H9 (cell line): ENCODE measurements at regions not wholly inside any gene's neighbourhood (a gene's known extent, or its start where the extent isn't known, plus 50 kb on each side); places are given as distances from the start of the nearest gene placed in this dataset.

ENCODE experiments used
- DNase-seq: peaks from one replicate; pipeline ENCODE4 v3.0.0-alpha.2; 2017
- H2AFZ ChIP-seq: one replicate; pipeline ENCODE4 v1.6.1; 2013; ENCODE audit warnings: mild to moderate bottlenecking, low read length, control low read depth, moderate library complexity
- H2AK5ac ChIP-seq: 2 replicates; pipeline ENCODE4 v1.6.1; 2013; ENCODE audit warnings: low read length, control low read depth, mixed read lengths; ENCODE audit not compliant: insufficient read length
- H2BK120ac ChIP-seq: one replicate; pipeline ENCODE4 v1.6.1; 2013; ENCODE audit warnings: low read depth, mild to moderate bottlenecking, low read length, control low read depth, inconsistent platforms; ENCODE audit not compliant: poor library complexity, severe bottlenecking
- H2BK12ac ChIP-seq: 2 replicates; pipeline ENCODE4 v1.6.1; 2013; ENCODE audit warnings: low read length, control low read depth, mixed read lengths, low read depth; ENCODE audit not compliant: insufficient read length
- H2BK15ac ChIP-seq: 2 replicates; pipeline ENCODE4 v1.6.1; 2013; ENCODE audit warnings: low read depth, low read length, control low read depth
- H2BK20ac ChIP-seq: one replicate; pipeline ENCODE4 v1.6.1; 2013; ENCODE audit warnings: low read depth, mild to moderate bottlenecking, low read length, control low read depth, inconsistent platforms; ENCODE audit not compliant: poor library complexity, severe bottlenecking
- H2BK5ac ChIP-seq: 2 replicates; pipeline ENCODE4 v1.6.1; 2013; ENCODE audit warnings: low read length, control low read depth, mixed read lengths; ENCODE audit not compliant: insufficient read length
- H3K14ac ChIP-seq: 2 replicates; pipeline ENCODE4 v1.6.1; 2013; ENCODE audit warnings: low read length, control low read depth; ENCODE audit not compliant: insufficient read depth
- H3K18ac ChIP-seq: 2 replicates; pipeline ENCODE4 v1.6.1; 2013; ENCODE audit warnings: low read depth, mild to moderate bottlenecking, mixed read lengths, low read length, control low read depth; ENCODE audit not compliant: insufficient read length
- H3K23ac ChIP-seq: 2 replicates; pipeline ENCODE4 v1.6.1; 2013; ENCODE audit warnings: low read length, control low read depth, mixed read lengths, low read depth; ENCODE audit not compliant: insufficient read length
- H3K23me2 ChIP-seq: 2 replicates; pipeline ENCODE4 v1.6.1; 2013; ENCODE audit warnings: low read depth, mild to moderate bottlenecking, mixed read lengths, low read length, control low read depth; ENCODE audit not compliant: insufficient read length, poor library complexity, severe bottlenecking
- H3K27ac ChIP-seq: 2 replicates; pipeline ENCODE4 v1.5.1; 2013; ENCODE audit warnings: low read length, control low read depth, mixed read lengths, low read depth; ENCODE audit not compliant: insufficient read length
- H3K27me3 ChIP-seq: 2 replicates; pipeline ENCODE4 v1.6.1; 2013; ENCODE audit warnings: low read length, control low read depth, inconsistent platforms; ENCODE audit not compliant: insufficient read depth
- H3K4ac ChIP-seq: 2 replicates; pipeline ENCODE4 v1.6.1; 2013; ENCODE audit warnings: low read depth, mild to moderate bottlenecking, control low read depth, inconsistent platforms, low read length, moderate library complexity
- H3K4me1 ChIP-seq: 2 replicates; pipeline ENCODE4 v1.6.1; 2013; ENCODE audit warnings: low read length, control low read depth, inconsistent platforms; ENCODE audit not compliant: insufficient read depth
- H3K4me2 ChIP-seq: 2 replicates; pipeline ENCODE4 v1.6.1; 2013; ENCODE audit warnings: low read length, control low read depth, mixed read lengths; ENCODE audit not compliant: insufficient read length, insufficient read depth
- H3K56ac ChIP-seq: 2 replicates; pipeline ENCODE4 v1.6.1; 2013; ENCODE audit warnings: low read depth, mild to moderate bottlenecking, mixed read lengths, low read length, control low read depth; ENCODE audit not compliant: insufficient read length
- H3K79me1 ChIP-seq: 2 replicates; pipeline ENCODE4 v1.6.1; 2013; ENCODE audit warnings: low read depth, mild to moderate bottlenecking, moderate library complexity, low read length, control low read depth, inconsistent platforms; ENCODE audit not compliant: insufficient read depth, poor library complexity, severe bottlenecking
- H3K79me2 ChIP-seq: 2 replicates; pipeline ENCODE4 v1.6.1; 2013; ENCODE audit warnings: low read length, control low read depth, inconsistent platforms; ENCODE audit not compliant: insufficient read depth
- H3K9ac ChIP-seq: 2 replicates; pipeline ENCODE4 v1.6.1; 2013; ENCODE audit warnings: low read length, control low read depth, mixed read lengths; ENCODE audit not compliant: insufficient read length; ENCODE audit errors: extremely low read depth
- H3K9me3 ChIP-seq: one replicate; pipeline ENCODE4 v1.6.1; 2013; ENCODE audit warnings: low read depth, low read length, inconsistent platforms; ENCODE audit not compliant: control insufficient read depth
- H3T11ph ChIP-seq: one replicate; pipeline ENCODE4 v1.6.1; 2013; ENCODE audit warnings: mild to moderate bottlenecking, low read length, control low read depth, inconsistent platforms
- H4K20me1 ChIP-seq: one replicate; pipeline ENCODE4 v1.6.1; 2013; ENCODE audit not compliant: control insufficient read depth, insufficient read length, insufficient read depth
- H4K5ac ChIP-seq: 2 replicates; pipeline ENCODE4 v1.6.1; 2013; ENCODE audit warnings: low read depth, mild to moderate bottlenecking, mixed read lengths, low read length, control low read depth; ENCODE audit not compliant: insufficient read length
- H4K8ac ChIP-seq: replicated peaks from 2 replicates; pipeline ENCODE4 v1.6.1; 2013; ENCODE audit warnings: low read length, control low read depth, mixed read lengths, low read depth; ENCODE audit not compliant: insufficient read length
- H4K91ac ChIP-seq: 2 replicates; pipeline ENCODE4 v1.6.1; 2013; ENCODE audit warnings: low read depth, mild to moderate bottlenecking, moderate library complexity, mixed read lengths, low read length, control low read depth; ENCODE audit not compliant: insufficient read length
- H3K27ac Mint-ChIP-seq, 3 experiments: 2 replicates in 2 of 3; 3 replicates in 1 of 3; pipeline ENCODE4 v1.8.0; 2020 to 2021; ENCODE audit warnings: mixed read lengths in 3 of 3, mild to moderate bottlenecking in 1 of 3, moderate library complexity in 1 of 3
- H3K27me3 Mint-ChIP-seq: 2 replicates; pipeline ENCODE4 v1.8.0; 2021; ENCODE audit warnings: low read depth, mild to moderate bottlenecking, moderate library complexity, mixed read lengths
- H3K36me3 Mint-ChIP-seq, 3 experiments: 2 replicates in 2 of 3; 3 replicates in 1 of 3; pipeline ENCODE4 v1.8.0; 2020 to 2021; ENCODE audit warnings: low read depth in 3 of 3, mixed read lengths in 3 of 3; ENCODE audit not compliant: insufficient read depth in 1 of 3
- H3K4me1 Mint-ChIP-seq, 2 experiments: 2 replicates each; pipeline ENCODE4 v1.8.0; 2020; ENCODE audit warnings: mixed read lengths in 2 of 2
- H3K4me3 Mint-ChIP-seq, 2 experiments: 2 replicates in 1 of 2; 3 replicates in 1 of 2; pipeline ENCODE4 v1.8.0; 2020 to 2021; ENCODE audit warnings: mild to moderate bottlenecking in 2 of 2, mixed read lengths in 2 of 2, moderate library complexity in 1 of 2
- H3K9me3 Mint-ChIP-seq, 2 experiments: 2 replicates in 1 of 2; 3 replicates in 1 of 2; pipeline ENCODE4 v1.8.0; 2020; ENCODE audit warnings: mild to moderate bottlenecking in 2 of 2, mixed read lengths in 2 of 2, moderate library complexity in 1 of 2
- CTCF ChIP-seq: fragments of 200-600 bp; sonication (generic); conservative IDR thresholded peaks from 3 replicates; pipeline ENCODE4 v1.8.0; 2021; ENCODE audit warnings: antibody characterized with exemption, mild to moderate bottlenecking
- WGBS: extraction: QIAGEN DNeasy Blood & Tissue Kit; methylation state at CpG from one replicate; pipeline ENCODE4 v1.1.7; 2013; ENCODE audit warnings: missing lambda C conversion rate, low lambda C conversion rate, mixed read lengths; ENCODE audit not compliant: insufficient read length; ENCODE audit errors: extremely low coverage; 5-methylcytosine and 5-hydroxymethylcytosine counted together

- peaks cover 2 to 5% of the 10 kb centered on the region in 2 experiments; a peak in 2 of 5 replicates for H3K9me3 Mint-ChIP-seq
- Histone ChIP-seq H3K4ac (no peak overlapping the region), H3K9me3 (no peaks in the 10 kb centered on the region), H3K23ac (no peak overlapping the region), H3K4me2 (no peak overlapping the region), H4K20me1 (no peaks in the 10 kb centered on the region), H3K9ac (no peak overlapping the region), H3K27me3 (no peaks in the 10 kb centered on the region), H4K5ac (no peak overlapping the region), H3K18ac (no peak overlapping the region), H2AK5ac (no peak overlapping the region), H3K23me2 (no peaks in the 10 kb centered on the region), H2BK12ac (no peak overlapping the region), H3K4me1 (no peaks in the 10 kb centered on the region; the same call in 1 of the 2 replicates), H4K8ac (no peak overlapping the region), H3K27ac (no peak overlapping the region), H3K56ac (no peak overlapping the region), H3K14ac (no peak overlapping the region), H3T11ph (no peak overlapping the region), H2AFZ (no peak overlapping the region), H3K79me2 (no peaks in the 10 kb centered on the region), H3K79me1 (no peaks in the 10 kb centered on the region), H2BK120ac (no peak overlapping the region), H4K91ac (no peak overlapping the region), H2BK5ac (no peak overlapping the region), H2BK20ac (no peak overlapping the region), H2BK15ac (no peak overlapping the region)
- peaks cover 18 to 21% of the 10 kb centered on the region in 2 experiments for H3K4me1 Mint-ChIP-seq
- H3K27ac Mint-ChIP-seq = no peak overlapping the region
- no peaks in the 10 kb centered on the region for H3K27me3 Mint-ChIP-seq
- H3K4me3 Mint-ChIP-seq = no peak overlapping the region
- WGBS = no CpG with 5 or more reads among the region's 5 CpGs
- no peak for DNase-seq
- TF ChIP-seq CTCF = no peak
- peaks cover 0 to 4% (median 2%) of the 10 kb centered on the region in 3 experiments; a peak in 2 of 7 replicates for H3K36me3 Mint-ChIP-seq
Measured at GRCh38 chr2:160936044-160936806, 224.0 kb upstream of the TANK start.
